ENCODE measurements at regions not wholly inside any gene's neighbourhood (a gene's known extent, or its start where the extent isn't known, plus 50 kb on each side); places are given as distances from the start of the nearest gene placed in this dataset.

DNA sequence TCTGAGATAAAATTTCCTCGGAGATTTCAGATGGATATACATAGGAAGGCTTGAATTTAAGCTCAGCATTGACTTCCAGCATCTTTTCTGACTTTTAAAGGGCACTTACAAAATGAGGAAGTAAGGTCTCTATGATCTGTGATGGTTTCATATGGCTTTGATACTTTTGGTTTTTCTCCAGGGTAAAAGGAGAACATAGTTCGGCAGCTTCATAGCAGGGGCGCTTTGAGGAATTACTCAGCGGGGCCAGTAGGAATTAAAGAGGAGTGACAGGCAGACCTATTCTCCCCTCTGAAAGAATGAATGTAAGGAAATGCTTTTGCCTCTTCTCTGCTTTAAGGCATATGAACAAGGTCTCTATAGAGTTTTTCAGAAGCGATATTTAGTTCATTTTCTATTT is 80.0 kb upstream of the PCDH15 start:
- no peaks in the 10 kb centered on the region for H3K9me3 ChIP-seq (ENCODE audit: severe bottlenecking)
- TF ChIP-seq, protein P1, sequence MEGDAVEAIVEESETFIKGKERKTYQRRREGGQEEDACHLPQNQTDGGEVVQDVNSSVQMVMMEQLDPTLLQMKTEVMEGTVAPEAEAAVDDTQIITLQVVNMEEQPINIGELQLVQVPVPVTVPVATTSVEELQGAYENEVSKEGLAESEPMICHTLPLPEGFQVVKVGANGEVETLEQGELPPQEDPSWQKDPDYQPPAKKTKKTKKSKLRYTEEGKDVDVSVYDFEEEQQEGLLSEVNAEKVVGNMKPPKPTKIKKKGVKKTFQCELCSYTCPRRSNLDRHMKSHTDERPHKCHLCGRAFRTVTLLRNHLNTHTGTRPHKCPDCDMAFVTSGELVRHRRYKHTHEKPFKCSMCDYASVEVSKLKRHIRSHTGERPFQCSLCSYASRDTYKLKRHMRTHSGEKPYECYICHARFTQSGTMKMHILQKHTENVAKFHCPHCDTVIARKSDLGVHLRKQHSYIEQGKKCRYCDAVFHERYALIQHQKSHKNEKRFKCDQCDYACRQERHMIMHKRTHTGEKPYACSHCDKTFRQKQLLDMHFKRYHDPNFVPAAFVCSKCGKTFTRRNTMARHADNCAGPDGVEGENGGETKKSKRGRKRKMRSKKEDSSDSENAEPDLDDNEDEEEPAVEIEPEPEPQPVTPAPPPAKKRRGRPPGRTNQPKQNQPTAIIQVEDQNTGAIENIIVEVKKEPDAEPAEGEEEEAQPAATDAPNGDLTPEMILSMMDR (IDR thresholded peaks at IDR 0.05; ENCODE audit: low read depth, low read length): no peak
- H3K36me3 ChIP-seq: no peaks in the 10 kb centered on the region
- H3K27me3 ChIP-seq (ENCODE audit: insufficient read depth, low read depth, severe bottlenecking): no peaks in the 10 kb centered on the region
- no peak for DNase-seq
- H3K27ac ChIP-seq: no peak overlapping the region
- H3K4me3 ChIP-seq (ENCODE audit: low read depth, low read length): no peak overlapping the region

DNA sequence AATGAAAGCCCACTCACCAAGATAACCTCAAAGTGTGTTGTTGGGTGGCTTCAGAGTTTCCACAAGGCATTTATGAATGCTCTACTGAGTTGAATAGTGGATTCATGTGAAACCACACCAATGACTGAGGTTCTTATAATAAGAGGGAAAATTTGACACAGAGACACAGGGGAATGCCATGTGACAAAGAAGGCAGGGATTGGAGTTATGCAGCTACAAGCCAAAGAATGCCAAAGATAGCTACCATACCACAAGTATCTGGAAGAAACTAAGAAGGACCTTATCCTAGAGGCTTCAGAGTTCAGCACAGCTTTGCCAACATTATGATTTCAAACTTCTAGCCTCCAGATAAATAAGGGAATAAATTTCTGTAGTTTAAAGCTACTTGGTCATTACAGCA is 68.0 kb upstream of the PCDH15 start:
- no peak overlapping the region for H3K27ac ChIP-seq
- H3K36me3 ChIP-seq: no peaks in the 10 kb centered on the region
- TF ChIP-seq, protein P1 (IDR thresholded peaks at IDR 0.05; ENCODE audit: low read depth, low read length): no peak
- H3K4me3 ChIP-seq (ENCODE audit: low read depth, low read length): no peak overlapping the region
- DNase-seq: no peak
- H3K9me3 ChIP-seq (ENCODE audit: severe bottlenecking): no peaks in the 10 kb centered on the region
- H3K27me3 ChIP-seq (ENCODE audit: insufficient read depth, low read depth, severe bottlenecking): no peaks in the 10 kb centered on the region

DNA sequence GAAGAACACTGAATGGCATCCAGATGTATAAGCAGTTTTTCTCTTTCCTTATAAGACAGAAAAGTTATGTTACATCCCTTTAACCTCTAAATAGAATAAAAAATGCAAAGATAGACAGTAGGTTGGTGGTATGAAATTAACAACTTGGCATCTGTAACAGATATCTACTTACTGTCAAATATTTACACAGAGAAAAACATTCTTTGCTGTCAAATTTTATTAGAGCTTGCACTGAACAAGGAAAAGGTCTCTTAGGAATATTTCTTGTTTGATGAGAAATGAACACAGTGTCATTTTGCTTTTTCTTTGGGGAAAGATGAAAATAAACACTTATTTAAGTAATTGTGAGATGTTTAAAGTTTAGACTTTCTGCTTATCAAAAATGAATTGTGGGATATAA is 65.6 kb upstream of the PCDH15 start:
- H3K36me3 ChIP-seq: no peaks in the 10 kb centered on the region
- DNase-seq: no peak
- no peaks in the 10 kb centered on the region for H3K9me3 ChIP-seq (ENCODE audit: severe bottlenecking)
- TF ChIP-seq, protein P1 (IDR thresholded peaks at IDR 0.05; ENCODE audit: low read depth, low read length): no peak
- no peak overlapping the region for H3K4me3 ChIP-seq (ENCODE audit: low read depth, low read length)
- no peak overlapping the region for H3K27ac ChIP-seq
- no peaks in the 10 kb centered on the region for H3K27me3 ChIP-seq (ENCODE audit: insufficient read depth, low read depth, severe bottlenecking)

DNA sequence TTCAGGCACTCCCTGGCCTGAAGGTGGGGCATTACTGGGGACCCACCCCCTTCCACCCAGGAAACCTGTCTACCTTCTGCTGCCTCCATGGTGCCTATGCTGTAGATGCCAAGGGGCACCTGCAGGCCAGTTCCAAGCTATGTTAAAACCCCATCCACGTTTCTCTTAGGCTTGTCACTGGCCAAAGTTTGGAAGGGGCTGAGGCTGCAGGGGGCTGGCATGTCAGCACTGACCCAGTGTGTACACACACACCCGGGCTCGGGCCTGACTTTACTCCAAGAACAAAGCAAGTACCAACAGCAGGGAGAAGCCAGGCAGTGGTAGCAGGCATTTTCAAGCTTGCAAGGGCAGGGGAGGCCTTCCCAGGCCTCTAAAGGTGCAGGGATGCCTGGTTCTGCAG is 53.8 kb upstream of the PCDH15 start:
- DNase-seq: no peak

DNA sequence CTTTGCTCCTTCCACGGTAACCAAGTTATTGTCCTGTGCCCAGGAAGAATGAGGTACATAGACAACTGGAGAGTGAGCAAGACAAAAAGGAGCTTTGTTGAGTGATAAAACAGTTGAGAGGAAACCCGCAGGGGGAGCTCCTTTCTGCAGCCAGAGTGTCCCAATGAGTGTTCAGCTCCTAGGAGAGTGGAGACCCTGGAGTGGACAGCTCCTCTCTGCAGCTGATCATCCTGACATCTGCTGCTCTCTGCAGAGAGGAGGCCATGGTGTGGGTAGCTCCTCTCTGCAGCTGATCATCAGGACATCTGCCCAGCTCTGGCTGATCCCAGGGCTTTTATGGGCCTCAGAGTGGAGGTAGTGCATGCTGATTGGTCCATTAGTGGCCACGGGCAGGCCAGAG is 53.4 kb upstream of the PCDH15 start:
- H3K9me3 ChIP-seq (ENCODE audit: severe bottlenecking): no peaks in the 10 kb centered on the region
- no peak for DNase-seq

More for the DNA sequence above, 53.8 kb upstream of the PCDH15 start:
- Histone ChIP-seq H3K27me3 (ENCODE audit: insufficient read depth, low read depth, severe bottlenecking) (no peaks in the 10 kb centered on the region), H3K36me3 (no peaks in the 10 kb centered on the region), H3K27ac (no peak overlapping the region), H3K9me3 (ENCODE audit: severe bottlenecking) (no peaks in the 10 kb centered on the region), H3K4me3 (ENCODE audit: low read depth, low read length) (no peak overlapping the region)
- TF ChIP-seq, protein P1 (IDR thresholded peaks at IDR 0.05; ENCODE audit: low read depth, low read length): no peak

DNA sequence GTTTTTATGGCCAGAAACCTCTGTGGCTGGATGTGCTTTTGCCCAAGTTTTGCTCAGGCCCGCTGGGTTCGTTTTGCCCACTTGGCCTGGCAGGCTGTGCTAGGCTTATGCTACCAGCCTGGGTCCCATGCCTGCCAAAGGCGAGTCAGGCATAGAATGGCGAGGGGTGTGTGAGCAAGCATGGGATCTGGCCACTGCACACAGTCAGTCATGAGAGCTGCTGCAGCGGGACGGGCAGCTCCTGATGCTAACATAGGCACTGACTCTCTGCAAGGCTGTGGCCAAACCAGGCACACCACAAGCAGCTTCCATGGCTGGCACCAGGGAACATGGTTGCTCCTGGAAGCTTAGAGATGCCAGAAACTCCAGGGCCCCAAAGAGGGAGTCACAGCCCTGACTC is 52.9 kb upstream of the PCDH15 start:
- no peak for DNase-seq
- TF ChIP-seq, protein P1 (IDR thresholded peaks at IDR 0.05; ENCODE audit: low read depth, low read length): no peak

More for the DNA sequence above, 53.4 kb upstream of the PCDH15 start:
- H3K27ac ChIP-seq: no peak overlapping the region
- TF ChIP-seq, protein P1 (IDR thresholded peaks at IDR 0.05; ENCODE audit: low read depth, low read length): no peak
- H3K4me3 ChIP-seq (ENCODE audit: low read depth, low read length): no peak overlapping the region
- H3K36me3 ChIP-seq: no peaks in the 10 kb centered on the region
- no peaks in the 10 kb centered on the region for H3K27me3 ChIP-seq (ENCODE audit: insufficient read depth, low read depth, severe bottlenecking)

More for the DNA sequence above, 52.9 kb upstream of the PCDH15 start:
- Histone ChIP-seq H3K27me3 (ENCODE audit: insufficient read depth, low read depth, severe bottlenecking) (no peaks in the 10 kb centered on the region), H3K27ac (no peak overlapping the region), H3K4me3 (ENCODE audit: low read depth, low read length) (no peak overlapping the region), H3K9me3 (ENCODE audit: severe bottlenecking) (no peaks in the 10 kb centered on the region), H3K36me3 (no peaks in the 10 kb centered on the region)
